Fibroblast of lung (primary cell): ENCODE measurements at regions not wholly inside any gene's neighbourhood (a gene's known extent, or its start where the extent isn't known, plus 50 kb on each side); places are given as distances from the start of the nearest gene placed in this dataset.
"Not testable (repeated sequence)": the region's sequence is repeated elsewhere in the genome, so short reads cannot be mapped to it uniquely, and the experiment has no call there.

ENCODE experiments used
- DNase-seq, 2 donors: peaks; one replicate each; pipeline versions ENCODE4 v3.0.0 to v3.0.0-alpha.2; 2010; ENCODE audit warnings: low read depth in 2 of 2
- H2AFZ ChIP-seq: 2 replicates; pipeline ENCODE4 v1.5.1; 2012; ENCODE audit warnings: low read length, control low read depth, inconsistent platforms
- H3K27ac ChIP-seq: 2 replicates; pipeline ENCODE4 v1.5.1; 2011; ENCODE audit warnings: low read length, control low read depth; ENCODE audit not compliant: insufficient read depth
- H3K27me3 ChIP-seq: 2 replicates; pipeline ENCODE4 v1.5.1; 2011; ENCODE audit warnings: mild to moderate bottlenecking, low read length; ENCODE audit not compliant: control insufficient read depth, insufficient read depth
- H3K36me3 ChIP-seq: 2 replicates; pipeline ENCODE4 v1.5.1; 2011; ENCODE audit warnings: low read length; ENCODE audit not compliant: control insufficient read depth, insufficient read depth
- H3K4me1 ChIP-seq: 2 replicates; pipeline ENCODE4 v1.5.1; 2011; ENCODE audit warnings: low read length; ENCODE audit not compliant: control insufficient read depth, insufficient read depth; ENCODE audit errors: extremely low read depth
- H3K4me2 ChIP-seq: 2 replicates; pipeline ENCODE4 v1.5.1; 2011; ENCODE audit warnings: low read length, control low read depth; ENCODE audit not compliant: insufficient read depth; ENCODE audit errors: extremely low read depth
- H3K4me3 ChIP-seq, 4 experiments: fragments of 200-600 bp in 1 of 4; sonication (generic) in 1 of 4; replicated peaks in 1 of 4; 2 replicates each; pipeline ENCODE4 v1.5.1; 2011 to 2016; ENCODE audit warnings: low read length in 4 of 4, low read depth in 3 of 4, mild to moderate bottlenecking in 3 of 4, control low read depth in 2 of 4, inconsistent platforms in 1 of 4, mixed read lengths in 1 of 4; ENCODE audit not compliant: insufficient read depth in 1 of 4; ENCODE audit errors: control extremely low read depth in 1 of 4
- H3K79me2 ChIP-seq: 2 replicates; pipeline ENCODE4 v1.5.1; 2012; ENCODE audit warnings: mild to moderate bottlenecking, low read length, inconsistent platforms; ENCODE audit not compliant: control insufficient read depth, insufficient read depth
- H3K9ac ChIP-seq: 2 replicates; pipeline ENCODE4 v1.5.1; 2011; ENCODE audit warnings: mild to moderate bottlenecking, low read length, control low read depth; ENCODE audit not compliant: insufficient read depth
- H3K9me3 ChIP-seq: 2 replicates; pipeline ENCODE4 v1.5.1; 2012; ENCODE audit warnings: low read depth, low read length; ENCODE audit not compliant: control insufficient read depth, insufficient read depth
- H4K20me1 ChIP-seq: 2 replicates; pipeline ENCODE4 v1.5.1; 2011; ENCODE audit warnings: low read length; ENCODE audit not compliant: control insufficient read depth, insufficient read depth; ENCODE audit errors: extremely low read depth
- CTCF ChIP-seq, 2 donors: IDR thresholded peaks in 1 of 2; conservative IDR thresholded peaks in 1 of 2; 1 replicate in 1 of 2; 2 replicates in 1 of 2; pipeline ENCODE4 v1.5.1; 2011 to 2012; ENCODE audit warnings: low read length in 2 of 2, control low read depth in 1 of 2, inconsistent platforms in 1 of 2, low read depth in 1 of 2, mild to moderate bottlenecking in 1 of 2
- EZH2 ChIP-seq: IDR thresholded peaks from 2 replicates; pipeline ENCODE4 v1.5.1; 2012; ENCODE audit warnings: low read length, control low read depth, mild to moderate bottlenecking; ENCODE audit errors: missing control alignments

- no peak overlapping the region for H3K9ac ChIP-seq
- no peak overlapping the region for H3K27ac ChIP-seq
- H3K27me3 ChIP-seq, result no peaks in the 10 kb centered on the region
- DNase-seq, result no peak
- no peaks in the 10 kb centered on the region for H3K9me3 ChIP-seq
- H3K36me3 ChIP-seq, result no peaks in the 10 kb centered on the region
- H2AFZ ChIP-seq, result no peak overlapping the region
- no peaks in the 10 kb centered on the region for H3K79me2 ChIP-seq
- no peaks in the 10 kb centered on the region for H3K4me1 ChIP-seq
- no peaks in the 10 kb centered on the region for H4K20me1 ChIP-seq
- H3K4me2 ChIP-seq, result no peak overlapping the region
- TF ChIP-seq CTCF (conservative IDR thresholded peaks at IDR 0.05 in 1 of 2, IDR thresholded peaks at IDR 0.05 in 1 of 2; ENCODE audit: low read depth in 1 of 2, low read length in 2 of 2) (no peak), EZH2 (no peak)
- H3K4me3 ChIP-seq, result no peak overlapping the region
Observed at GRCh38 chr5:104325356-104325755, 762.8 kb upstream of the NUDT12 start.

- H3K27me3 ChIP-seq, H3K9me3 ChIP-seq, H2AFZ ChIP-seq, H3K4me1 ChIP-seq, H4K20me1 ChIP-seq, H3K27ac ChIP-seq, H3K4me2 ChIP-seq, H3K36me3 ChIP-seq, H3K4me3 ChIP-seq, H3K9ac ChIP-seq, H3K79me2 ChIP-seq: not testable (repeated sequence)
- DNase-seq, result peak; percentile 8 to 52
Observed at GRCh38 chr5:104316676-104317075, 754.1 kb upstream of the NUDT12 start.

GRCh38 chr5:104312481-104312880 lies 749.9 kb upstream of the NUDT12 start:
- H3K4me3 ChIP-seq, result no peak overlapping the region
- H3K27me3 ChIP-seq, result no peaks in the 10 kb centered on the region
- H3K27ac ChIP-seq, result no peak overlapping the region
- H3K9ac ChIP-seq, result no peak overlapping the region
- DNase-seq, result no peak
- no peaks in the 10 kb centered on the region for H4K20me1 ChIP-seq
- no peaks in the 10 kb centered on the region for H3K79me2 ChIP-seq
- H3K9me3 ChIP-seq, result no peaks in the 10 kb centered on the region
- H2AFZ ChIP-seq, result no peak overlapping the region
- no peak for TF ChIP-seq CTCF (conservative IDR thresholded peaks at IDR 0.05 in 1 of 2, IDR thresholded peaks at IDR 0.05 in 1 of 2; ENCODE audit: low read depth in 1 of 2, low read length in 2 of 2)
- TF ChIP-seq EZH2, result no peak
- H3K4me1 ChIP-seq, result no peaks in the 10 kb centered on the region
- H3K36me3 ChIP-seq, result no peaks in the 10 kb centered on the region
- no peak overlapping the region for H3K4me2 ChIP-seq

GRCh38 chr5:104305602-104306001 lies 743.0 kb upstream of the NUDT12 start:
- no peak overlapping the region for H2AFZ ChIP-seq
- TF ChIP-seq CTCF (conservative IDR thresholded peaks at IDR 0.05 in 1 of 2, IDR thresholded peaks at IDR 0.05 in 1 of 2; ENCODE audit: low read depth in 1 of 2, low read length in 2 of 2) (no peak), EZH2 (no peak)
- no peak overlapping the region for H3K4me2 ChIP-seq
- H3K4me3 ChIP-seq, result no peak overlapping the region
- no peaks in the 10 kb centered on the region for H3K27me3 ChIP-seq
- H4K20me1 ChIP-seq, result no peaks in the 10 kb centered on the region
- no peaks in the 10 kb centered on the region for H3K79me2 ChIP-seq
- H3K36me3 ChIP-seq, result no peaks in the 10 kb centered on the region
- no peak for DNase-seq
- H3K27ac ChIP-seq, result no peak overlapping the region
- H3K9ac ChIP-seq, result no peak overlapping the region
- H3K9me3 ChIP-seq, result no peaks in the 10 kb centered on the region
- H3K4me1 ChIP-seq, result no peaks in the 10 kb centered on the region
